GM12878 (cell line): ENCODE measurements at regions not wholly inside any gene's neighbourhood (a gene's known extent, or its start where the extent isn't known, plus 50 kb on each side); places are given as distances from the start of the nearest gene placed in this dataset.

ENCODE experiments used
- ATAC-seq: fragments of 200-7000 bp; cut with Tn5 transposase; 3 replicates; pipeline ENCODE4 v1.9.1; 2020; ENCODE audit warnings: mild to moderate bottlenecking, moderate library complexity
- BruUV-seq: library from RNA; stranded (reverse); fragments of 400-500 nt; replicated peaks from 2 replicates; lab custom pipeline; 2021; lab: Mats Ljungman, UMichigan
- CTCF ChIA-PET: fragments of 300-600 bp; sonication (Branson Sonifier 250); formaldehyde crosslinking; extraction: SDS; loops from one replicate; lab custom pipeline; 2021; ENCODE audit warnings: inconsistent platforms; lab: Yijun Ruan, JAX
- POLR2A ChIA-PET: fragments of 350-600 bp; formaldehyde crosslinking; extraction: SDS; loops from one replicate; lab custom pipeline; 2021; ENCODE audit warnings: inconsistent platforms; lab: Charles Lee
- RAD21 ChIA-PET: fragments of 300-600 bp; sonication (Branson Sonifier 250); formaldehyde crosslinking; loops from one replicate; lab custom pipeline; 2023; ENCODE audit warnings: antibody characterized with exemption; ENCODE audit not compliant: unreplicated experiment; lab: Charles Lee
- SMC1A ChIA-PET: fragments of 300-600 bp; sonication (Branson Sonifier 250); formaldehyde crosslinking; loops from one replicate; lab custom pipeline; 2023; ENCODE audit not compliant: unreplicated experiment, uncharacterized antibody; lab: Charles Lee
- DNase-seq: peaks from one replicate; pipeline ENCODE4 v3.0.0-alpha.2; 2011; ENCODE audit warnings: low read depth, low spot score
- FAIRE-seq: peaks from 3 replicates; lab custom pipeline; 2011; peaks lifted over from hg19 to GRCh38; lab: Jason Lieb, UNC
- H2AFZ ChIP-seq: 2 replicates; pipeline ENCODE4 v1.6.0; 2011; ENCODE audit warnings: low read depth, low read length, control low read depth; ENCODE audit not compliant: control insufficient read depth
- H3K27ac ChIP-seq: 2 replicates; pipeline ENCODE4 v1.5.1; 2011; ENCODE audit warnings: control low read depth; ENCODE audit not compliant: control insufficient read depth, insufficient read depth
- H3K27me3 ChIP-seq, 2 experiments: replicated peaks in 1 of 2; 2 replicates each; pipeline versions ENCODE4 v1.6.0 to v1.6.1; 2011; ENCODE audit warnings: low read length in 1 of 2; ENCODE audit not compliant: control insufficient read depth in 2 of 2, insufficient read depth in 2 of 2
- H3K36me3 ChIP-seq, 2 experiments: 2 replicates each; pipeline ENCODE4 v1.5.1; 2011; ENCODE audit warnings: low read length in 1 of 2; ENCODE audit not compliant: control insufficient read depth in 2 of 2, insufficient read depth in 2 of 2
- H3K4me1 ChIP-seq: 2 replicates; pipeline ENCODE4 v1.6.1; 2011; ENCODE audit warnings: mild to moderate bottlenecking, low read length, moderate library complexity, mixed read lengths; ENCODE audit not compliant: control insufficient read depth, insufficient read depth
- H3K4me2 ChIP-seq: 2 replicates; pipeline ENCODE4 v1.6.0; 2011; ENCODE audit warnings: control low read depth; ENCODE audit not compliant: control insufficient read depth, insufficient read depth
- H3K4me3 ChIP-seq: fragments of 200-600 bp; sonication (generic); 2 replicates; pipeline ENCODE4 v1.5.1; 2016
- H3K79me2 ChIP-seq: 2 replicates; pipeline ENCODE4 v1.6.0; 2011; ENCODE audit warnings: low read length; ENCODE audit not compliant: control insufficient read depth, insufficient read depth
- H3K9ac ChIP-seq: 2 replicates; pipeline ENCODE4 v1.8.0; 2011; ENCODE audit warnings: low read length, control low read depth, mixed read lengths; ENCODE audit not compliant: control insufficient read depth, insufficient read depth
- H3K9me3 ChIP-seq: replicated peaks from 3 replicates; pipeline ENCODE4 v1.5.1; 2011; ENCODE audit warnings: mild to moderate bottlenecking, low read length; ENCODE audit not compliant: control insufficient read depth, insufficient read depth
- H4K20me1 ChIP-seq: 2 replicates; pipeline ENCODE4 v1.6.0; 2011; ENCODE audit not compliant: control insufficient read depth, insufficient read depth
- EP300 ChIP-seq, 2 experiments: fragments of 150-350 bp in 1 of 2; IDR thresholded peaks; 2 replicates each; pipeline ENCODE4 v1.6.1; 2011 to 2012; ENCODE audit warnings: low read depth in 2 of 2, low read length in 2 of 2, borderline replicate concordance in 1 of 2, improper control_type of control experiment in 1 of 2, inconsistent platforms in 1 of 2; ENCODE audit not compliant: control insufficient read depth in 1 of 2
- IRF4 ChIP-seq: IDR thresholded peaks from 2 replicates; pipeline ENCODE4 v1.6.1; 2011; ENCODE audit warnings: low read depth, low read length
- SIX5 ChIP-seq: IDR thresholded peaks from 2 replicates; pipeline ENCODE4 v1.6.1; 2011; ENCODE audit warnings: mild to moderate bottlenecking, low read depth, low read length, moderate library complexity; ENCODE audit not compliant: severe bottlenecking
- SKIL ChIP-seq: fragments of 450-650 bp; IDR thresholded peaks from 2 replicates; pipeline ENCODE4 v1.6.1; 2017; ENCODE audit warnings: mild to moderate bottlenecking, low read depth, inconsistent platforms; ENCODE audit not compliant: poor library complexity, severe bottlenecking
- TCF7 ChIP-seq: IDR thresholded peaks from 2 replicates; pipeline ENCODE4 v1.6.1; 2014; ENCODE audit warnings: antibody characterized with exemption, borderline replicate concordance
- ZBTB40 ChIP-seq: fragments of 450-650 bp; IDR thresholded peaks from 2 replicates; pipeline ENCODE4 v1.6.1; 2016; ENCODE audit warnings: mild to moderate bottlenecking, moderate library complexity, borderline replicate concordance
- WGBS: methylation state at CpG from one replicate; pipeline ENCODE4 v1.1.6; 2016; ENCODE audit warnings: low lambda C conversion rate; ENCODE audit not compliant: insufficient replicate concordance, insufficient coverage; ENCODE audit errors: missing lambda C conversion rate; 5-methylcytosine and 5-hydroxymethylcytosine counted together
- in situ Hi-C: fragments of 300-500 bp; cut with MboI; formaldehyde crosslinking; loops from 9 replicates; pipeline ENCODE4 v1.14.3; 2018; ENCODE audit warnings: mixed read lengths
- intact Hi-C: fragments of 100-400 bp; cut with micrococcal nuclease; formaldehyde crosslinking; loops from one replicate; pipeline ENCODE4 v1.14.2; 2022; ENCODE audit not compliant: unreplicated experiment
- TF ChIP-seq, protein P1 (sequence below): IDR thresholded peaks from 2 replicates; pipeline ENCODE4 v1.6.1; 2011; ENCODE audit warnings: borderline replicate concordance, low read depth, mild to moderate bottlenecking, moderate library complexity, mixed read lengths, low read length; ENCODE audit not compliant: insufficient read depth; ENCODE audit errors: extremely low read length
- TF ChIP-seq, protein P2 (sequence below): fragments of 450-650 bp; formaldehyde crosslinking; IDR thresholded peaks from 2 replicates; pipeline ENCODE4 v1.4.0; 2020; ENCODE audit warnings: mild to moderate bottlenecking, moderate library complexity

DNA sequence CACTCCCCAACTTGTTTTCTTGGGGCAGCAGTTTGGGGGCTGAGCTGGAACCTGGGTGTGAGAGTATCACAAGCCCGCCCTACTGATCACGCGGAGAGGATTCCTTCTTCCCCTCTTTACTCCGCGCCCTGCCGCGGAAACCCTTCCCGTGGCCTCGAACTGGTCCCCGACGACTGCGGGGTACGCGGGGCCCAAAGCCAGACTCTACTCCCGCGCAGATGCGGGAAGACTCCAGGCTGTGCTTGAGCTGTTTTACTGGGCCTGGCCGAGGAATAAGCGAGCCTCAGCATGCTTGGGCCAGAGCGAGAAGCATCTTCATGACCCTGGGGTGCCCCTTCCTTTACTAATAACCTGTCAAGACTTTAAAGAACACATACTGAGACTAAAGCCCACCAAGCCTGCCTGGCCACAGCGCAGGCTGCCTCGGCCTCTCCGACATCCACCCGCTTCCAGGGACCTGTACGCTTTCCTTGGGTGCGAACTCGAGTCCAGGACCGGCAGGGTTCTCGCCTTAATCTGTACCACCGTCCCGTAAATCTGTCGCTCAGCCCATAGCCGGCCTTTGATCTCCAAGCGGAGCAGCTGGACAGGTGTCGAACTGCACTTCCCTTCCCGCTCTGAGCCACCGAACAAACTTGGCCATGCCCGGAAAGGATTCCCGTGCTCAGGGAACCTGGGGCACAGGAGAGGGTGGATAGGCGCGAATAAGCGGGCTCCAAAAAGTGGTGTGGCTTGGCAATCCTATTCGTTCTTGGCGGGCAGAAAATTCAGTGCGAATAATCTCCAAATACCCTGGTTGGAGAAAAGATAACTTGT is 55.0 kb upstream of the TMEM33 start:
- ChIA-PET CTCF (interaction anchor here (0.5 to 1.8 kb wide), 2 partner anchors 8 to 336 kb away, joined by 3 to 7 read pairs; no protein-coding TSS in a partner anchor), SMC1A (no interaction called here), RAD21 (no interaction called here), POLR2A (interaction anchor here (0.5 kb wide), 1 partner anchor 581 kb away, joined by 5 read pairs; no protein-coding TSS in a partner anchor)
- BruUV-seq = no TSS peak
- H3K27me3 ChIP-seq = peaks cover 22% of the 10 kb centered on the region in 2 experiments
- no peak overlapping the region for H3K9ac ChIP-seq
- intact Hi-C loops (no loop called here), in situ Hi-C loops (no loop called here)
- 59% methylated on average over 45 of the region's 45 CpGs for WGBS
- no peak overlapping the region for H2AFZ ChIP-seq
- H3K4me3 ChIP-seq = no peak overlapping the region
- ATAC-seq (no peak), FAIRE-seq (no peak), DNase-seq (no peak)
- H3K36me3 ChIP-seq = no peaks in the 10 kb centered on the region
- no peak overlapping the region for H3K27ac ChIP-seq
- no peaks in the 10 kb centered on the region for H3K9me3 ChIP-seq
- H3K79me2 ChIP-seq = no peaks in the 10 kb centered on the region
- no peaks in the 10 kb centered on the region for H3K4me1 ChIP-seq
- H3K4me2 ChIP-seq = no peak overlapping the region
- no peaks in the 10 kb centered on the region for H4K20me1 ChIP-seq
- TF ChIP-seq IRF4 = no peak
- TF ChIP-seq EP300 (IDR thresholded peaks at IDR 0.05; ENCODE audit: borderline replicate concordance in 1 of 2, control insufficient read depth in 1 of 2, low read depth in 2 of 2, low read length in 2 of 2) = no peak
- no peak for TF ChIP-seq SIX5
- TF ChIP-seq, protein P1, sequence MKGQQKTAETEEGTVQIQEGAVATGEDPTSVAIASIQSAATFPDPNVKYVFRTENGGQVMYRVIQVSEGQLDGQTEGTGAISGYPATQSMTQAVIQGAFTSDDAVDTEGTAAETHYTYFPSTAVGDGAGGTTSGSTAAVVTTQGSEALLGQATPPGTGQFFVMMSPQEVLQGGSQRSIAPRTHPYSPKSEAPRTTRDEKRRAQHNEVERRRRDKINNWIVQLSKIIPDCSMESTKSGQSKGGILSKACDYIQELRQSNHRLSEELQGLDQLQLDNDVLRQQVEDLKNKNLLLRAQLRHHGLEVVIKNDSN = no peak
- no peak for TF ChIP-seq TCF7
- TF ChIP-seq, protein P2, sequence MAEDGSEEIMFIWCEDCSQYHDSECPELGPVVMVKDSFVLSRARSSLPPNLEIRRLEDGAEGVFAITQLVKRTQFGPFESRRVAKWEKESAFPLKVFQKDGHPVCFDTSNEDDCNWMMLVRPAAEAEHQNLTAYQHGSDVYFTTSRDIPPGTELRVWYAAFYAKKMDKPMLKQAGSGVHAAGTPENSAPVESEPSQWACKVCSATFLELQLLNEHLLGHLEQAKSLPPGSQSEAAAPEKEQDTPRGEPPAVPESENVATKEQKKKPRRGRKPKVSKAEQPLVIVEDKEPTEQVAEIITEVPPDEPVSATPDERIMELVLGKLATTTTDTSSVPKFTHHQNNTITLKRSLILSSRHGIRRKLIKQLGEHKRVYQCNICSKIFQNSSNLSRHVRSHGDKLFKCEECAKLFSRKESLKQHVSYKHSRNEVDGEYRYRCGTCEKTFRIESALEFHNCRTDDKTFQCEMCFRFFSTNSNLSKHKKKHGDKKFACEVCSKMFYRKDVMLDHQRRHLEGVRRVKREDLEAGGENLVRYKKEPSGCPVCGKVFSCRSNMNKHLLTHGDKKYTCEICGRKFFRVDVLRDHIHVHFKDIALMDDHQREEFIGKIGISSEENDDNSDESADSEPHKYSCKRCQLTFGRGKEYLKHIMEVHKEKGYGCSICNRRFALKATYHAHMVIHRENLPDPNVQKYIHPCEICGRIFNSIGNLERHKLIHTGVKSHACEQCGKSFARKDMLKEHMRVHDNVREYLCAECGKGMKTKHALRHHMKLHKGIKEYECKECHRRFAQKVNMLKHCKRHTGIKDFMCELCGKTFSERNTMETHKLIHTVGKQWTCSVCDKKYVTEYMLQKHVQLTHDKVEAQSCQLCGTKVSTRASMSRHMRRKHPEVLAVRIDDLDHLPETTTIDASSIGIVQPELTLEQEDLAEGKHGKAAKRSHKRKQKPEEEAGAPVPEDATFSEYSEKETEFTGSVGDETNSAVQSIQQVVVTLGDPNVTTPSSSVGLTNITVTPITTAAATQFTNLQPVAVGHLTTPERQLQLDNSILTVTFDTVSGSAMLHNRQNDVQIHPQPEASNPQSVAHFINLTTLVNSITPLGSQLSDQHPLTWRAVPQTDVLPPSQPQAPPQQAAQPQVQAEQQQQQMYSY = no peak
- no peak for TF ChIP-seq ZBTB40
- no peak for TF ChIP-seq SKIL
